Activated T-cell treated with anti-CD3 and anti-CD28 coated beads, Interleukin-2, amount 50 U/mL, for 72 hours (primary cell): ENCODE measurements at regions not wholly inside any gene's neighbourhood (a gene's known extent, or its start where the extent isn't known, plus 50 kb on each side); places are given as distances from the start of the nearest gene placed in this dataset.

Experiments
- ATAC-seq, 2 donors: fragments of 150-1000 bp; cut with Tn5 transposase; replicated peaks in 1 of 2; 2 replicates each; pipeline ENCODE4 v1.10.0; 2021; ENCODE audit warnings: moderate library complexity in 2 of 2, mild to moderate bottlenecking in 1 of 2
- DNase-seq, 2 donors: peaks; one replicate each; pipeline ENCODE4 v3.0.0; 2021 to 2022; ENCODE audit warnings: mixed read lengths in 1 of 2
- H3K27ac Mint-ChIP-seq: one replicate; pipeline ENCODE4 v1.8.0; 2022; ENCODE audit warnings: mild to moderate bottlenecking, moderate library complexity, mixed read lengths
- H3K27me3 Mint-ChIP-seq: one replicate; pipeline ENCODE4 v1.8.0; 2022; ENCODE audit warnings: low read depth, mixed read lengths
- H3K36me3 Mint-ChIP-seq, 2 donors: one replicate each; pipeline ENCODE4 v1.8.0; 2022; ENCODE audit warnings: mixed read lengths in 2 of 2, mild to moderate bottlenecking in 1 of 2; ENCODE audit not compliant: insufficient read depth in 2 of 2
- H3K4me1 Mint-ChIP-seq: one replicate; pipeline ENCODE4 v1.8.0; 2022; ENCODE audit warnings: low read depth, mixed read lengths
- H3K4me3 Mint-ChIP-seq, 2 donors: one replicate each; pipeline ENCODE4 v1.8.0; 2022; ENCODE audit warnings: mild to moderate bottlenecking in 2 of 2, mixed read lengths in 2 of 2, moderate library complexity in 2 of 2
- H3K9me3 Mint-ChIP-seq, 2 donors: one replicate each; pipeline ENCODE4 v1.8.0; 2022; ENCODE audit warnings: mixed read lengths in 2 of 2

DNA sequence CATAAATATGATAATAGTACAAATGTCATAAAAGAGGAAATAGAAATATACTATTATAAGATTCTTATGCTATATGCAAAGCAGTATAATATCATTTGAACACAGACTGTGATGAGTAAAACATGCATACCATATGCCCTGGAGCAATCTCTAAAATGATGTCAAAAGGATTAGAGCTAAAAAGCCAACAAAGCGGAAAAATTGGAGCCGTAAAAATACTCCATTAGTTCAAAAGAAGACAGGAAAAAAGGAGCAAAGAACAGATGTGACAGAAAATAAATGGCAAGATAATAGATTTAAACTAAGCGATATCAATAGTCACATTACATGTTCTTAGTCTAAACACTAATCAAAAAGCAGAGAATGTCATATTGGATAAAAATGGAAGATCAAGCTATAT is 191.0 kb upstream of the PLPP4 start:
- no peaks in the 10 kb centered on the region for H3K4me1 Mint-ChIP-seq
- H3K9me3 Mint-ChIP-seq, result peaks cover 0 to 2% of the 10 kb centered on the region in 2 donors
- no peak overlapping the region for H3K27ac Mint-ChIP-seq
- ATAC-seq (no peak), DNase-seq (no peak)
- H3K4me3 Mint-ChIP-seq, result no peak overlapping the region
- H3K27me3 Mint-ChIP-seq, result peaks cover 16% of the 10 kb centered on the region
- no peaks in the 10 kb centered on the region for H3K36me3 Mint-ChIP-seq

DNA sequence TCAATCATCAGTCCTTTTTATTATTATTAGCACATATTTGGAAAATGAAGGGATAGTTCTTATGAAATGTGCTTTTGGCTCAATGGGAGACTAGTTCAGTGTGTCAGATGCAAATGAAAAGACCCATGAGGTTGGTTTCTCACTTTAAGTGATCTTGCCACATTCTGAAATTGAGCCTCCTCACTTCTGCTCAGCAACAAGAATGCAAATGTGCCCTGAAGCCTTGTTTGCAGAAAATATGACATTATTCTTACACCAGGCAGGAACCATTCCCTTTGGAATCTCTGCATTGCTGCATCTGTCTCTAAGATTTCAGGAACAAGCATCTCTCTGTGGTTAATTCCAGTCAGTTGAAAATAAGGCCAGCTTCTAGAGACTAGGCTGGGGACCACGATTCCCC is 186.1 kb upstream of the PLPP4 start:
- ATAC-seq, result no peak
- Mint-ChIP-seq H3K36me3 (no peaks in the 10 kb centered on the region), H3K9me3 (peaks cover 0 to 2% of the 10 kb centered on the region in 2 donors)

DNA sequence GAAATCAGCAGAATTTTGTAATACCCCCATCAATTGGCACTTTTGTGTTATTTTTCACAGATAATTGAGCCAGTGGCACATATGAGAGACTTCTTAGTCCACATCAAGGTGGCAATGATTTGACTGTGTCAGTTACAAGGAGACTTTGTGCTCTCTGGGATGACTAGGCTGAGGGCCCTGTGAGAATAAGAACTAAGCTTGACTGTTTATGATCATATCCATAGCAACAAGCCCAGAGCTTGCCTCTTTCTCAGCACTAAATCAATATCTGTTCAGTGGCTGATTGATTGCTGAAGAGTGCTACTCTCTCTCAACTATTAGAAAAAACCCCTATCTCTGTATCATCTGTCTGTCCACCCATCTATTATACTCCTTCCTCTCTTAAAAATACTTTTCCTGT is 185.3 kb upstream of the PLPP4 start:
- H3K9me3 Mint-ChIP-seq, result peaks cover 0 to 2% of the 10 kb centered on the region in 2 donors
- no peak for DNase-seq
- no peaks in the 10 kb centered on the region for H3K4me1 Mint-ChIP-seq
- H3K4me3 Mint-ChIP-seq, result no peak overlapping the region
- ATAC-seq, result no peak
- no peak overlapping the region for H3K27ac Mint-ChIP-seq
- H3K27me3 Mint-ChIP-seq, result no peaks in the 10 kb centered on the region
- H3K36me3 Mint-ChIP-seq, result no peaks in the 10 kb centered on the region

More for the DNA sequence above, 186.1 kb upstream of the PLPP4 start:
- no peaks in the 10 kb centered on the region for H3K27me3 Mint-ChIP-seq
- no peak overlapping the region for H3K4me3 Mint-ChIP-seq
- no peak overlapping the region for H3K27ac Mint-ChIP-seq
- DNase-seq, result no peak
- H3K4me1 Mint-ChIP-seq, result no peaks in the 10 kb centered on the region

DNA sequence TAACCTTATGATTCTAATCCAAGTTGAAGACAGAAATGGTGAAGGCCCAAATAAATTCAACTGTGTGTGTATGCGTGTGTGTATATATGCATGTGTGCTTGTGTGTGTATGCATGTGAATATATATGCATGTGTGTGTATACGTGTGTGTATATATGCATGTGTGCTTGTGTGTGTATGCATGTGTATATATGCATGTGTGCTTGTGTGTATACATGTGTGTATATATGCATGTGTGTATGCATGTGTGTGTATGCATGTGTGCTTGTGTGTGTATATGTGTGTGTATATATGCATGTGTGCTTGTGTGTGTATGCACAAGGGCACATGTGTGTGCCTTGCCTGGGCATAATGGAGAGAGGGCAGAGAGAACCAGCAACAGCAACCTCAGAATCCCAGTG is 184.7 kb upstream of the PLPP4 start:
- Mint-ChIP-seq H3K36me3 (no peaks in the 10 kb centered on the region), H3K4me3 (no peak overlapping the region), H3K27ac (no peak overlapping the region), H3K9me3 (peaks cover 0 to 2% of the 10 kb centered on the region in 2 donors), H3K4me1 (no peaks in the 10 kb centered on the region), H3K27me3 (no peaks in the 10 kb centered on the region)
- no peak for ATAC-seq
- DNase-seq, result no peak

DNA sequence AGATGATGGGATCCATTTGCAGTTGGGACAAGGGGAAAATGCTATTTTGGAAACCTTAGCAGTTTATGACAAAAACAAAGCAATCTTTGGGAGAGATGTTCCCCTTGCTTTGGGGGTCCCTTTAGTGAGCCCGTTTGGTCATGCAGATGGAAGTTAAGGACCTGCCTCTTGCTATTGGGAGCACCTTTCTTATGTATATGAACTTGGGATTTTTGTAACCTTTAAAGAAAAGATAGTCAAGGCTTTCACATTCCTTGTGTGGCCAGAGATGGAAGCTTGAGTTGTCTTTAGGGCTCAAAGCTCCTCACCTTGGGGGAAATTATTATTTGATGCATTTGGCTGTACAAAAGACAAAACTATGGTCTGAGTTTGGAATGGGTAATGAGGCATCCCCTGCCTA is 179.0 kb upstream of the PLPP4 start:
- Mint-ChIP-seq H3K4me3 (no peak overlapping the region), H3K9me3 (no peaks in the 10 kb centered on the region), H3K27me3 (no peaks in the 10 kb centered on the region), H3K4me1 (no peaks in the 10 kb centered on the region), H3K27ac (no peak overlapping the region), H3K36me3 (no peaks in the 10 kb centered on the region)
- no peak for ATAC-seq
- no peak for DNase-seq

DNA sequence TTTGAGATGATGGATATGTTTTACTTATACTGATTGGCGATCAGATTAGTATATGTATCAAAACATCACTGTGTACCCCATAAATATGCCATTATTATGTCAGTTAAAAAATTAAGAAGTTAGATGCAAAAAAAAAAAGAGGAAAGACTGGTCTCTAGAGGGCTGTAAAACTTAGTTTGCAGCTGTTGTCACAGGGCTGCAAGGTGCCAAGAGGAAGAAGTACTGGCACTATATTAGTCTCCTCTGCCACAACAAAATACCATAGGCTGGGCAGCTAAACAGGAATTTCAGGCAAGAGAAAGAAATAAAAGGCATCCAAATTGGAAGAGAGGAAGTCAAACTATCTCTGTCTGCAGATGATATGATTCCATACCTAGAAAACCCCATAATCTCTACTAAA is 177.8 kb upstream of the PLPP4 start:
- Mint-ChIP-seq H3K9me3 (no peaks in the 10 kb centered on the region), H3K27ac (no peak overlapping the region), H3K4me1 (no peaks in the 10 kb centered on the region), H3K4me3 (no peak overlapping the region), H3K36me3 (no peaks in the 10 kb centered on the region), H3K27me3 (no peaks in the 10 kb centered on the region)
- no peak for ATAC-seq
- no peak for DNase-seq

DNA sequence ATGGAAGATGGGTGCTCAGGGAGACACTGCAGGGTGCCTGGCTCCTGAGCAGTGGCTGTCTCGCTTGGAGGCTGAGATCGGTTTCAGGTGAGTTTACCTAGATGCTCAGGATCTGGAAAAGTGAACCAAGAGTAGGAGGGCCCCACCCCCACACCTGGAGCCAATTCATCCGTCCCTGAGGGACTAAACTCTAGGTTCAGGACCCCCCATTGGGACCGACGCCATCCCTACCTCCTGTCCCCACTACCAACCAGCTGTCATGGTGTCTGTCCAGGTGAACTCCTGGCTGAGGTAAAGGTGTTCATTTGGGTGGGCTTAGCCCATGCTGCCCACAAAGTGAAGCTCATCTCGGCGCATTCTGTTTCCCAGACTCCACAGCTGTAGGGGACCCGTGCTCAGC is 174.6 kb upstream of the PLPP4 start:
- no peak overlapping the region for H3K4me3 Mint-ChIP-seq
- H3K4me1 Mint-ChIP-seq, result no peaks in the 10 kb centered on the region
- H3K36me3 Mint-ChIP-seq, result no peaks in the 10 kb centered on the region
- H3K27ac Mint-ChIP-seq, result no peak overlapping the region
- ATAC-seq (no peak), DNase-seq (no peak)
- no peaks in the 10 kb centered on the region for H3K9me3 Mint-ChIP-seq
- H3K27me3 Mint-ChIP-seq, result no peaks in the 10 kb centered on the region

DNA sequence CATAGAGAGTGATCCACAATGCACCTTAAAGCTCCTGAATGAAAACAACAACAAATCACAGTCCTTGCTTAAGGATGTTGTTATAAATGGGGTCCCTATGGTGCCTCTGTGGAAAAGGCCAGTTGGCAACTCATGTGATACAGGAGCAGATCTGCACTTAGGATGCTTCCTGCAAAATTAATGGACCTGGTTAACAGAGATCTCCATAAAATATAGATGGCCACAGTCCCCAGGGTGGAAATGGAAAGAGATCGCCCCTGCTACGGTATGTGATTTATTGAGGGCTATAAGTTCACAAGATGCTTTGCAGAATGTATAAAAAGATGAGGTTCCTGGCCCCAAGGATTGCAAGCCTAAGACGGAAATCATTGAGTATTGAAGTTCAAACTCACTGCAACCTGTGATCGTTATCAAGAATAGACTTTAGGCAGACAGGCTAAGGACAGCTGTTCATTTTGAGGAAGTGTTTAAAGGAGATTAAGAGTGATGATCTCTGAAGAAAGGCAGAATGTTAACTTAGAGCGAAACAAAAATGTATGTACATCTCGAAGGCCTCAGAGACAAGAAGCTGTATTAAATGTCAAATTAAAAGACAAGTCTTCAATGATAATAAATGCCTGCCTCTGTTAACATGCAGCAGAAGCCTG is 174.1 kb upstream of the PLPP4 start:
- no peaks in the 10 kb centered on the region for H3K4me1 Mint-ChIP-seq
- no peak for DNase-seq
- no peak for ATAC-seq
- no peak overlapping the region for H3K4me3 Mint-ChIP-seq
- no peak overlapping the region for H3K27ac Mint-ChIP-seq
- H3K9me3 Mint-ChIP-seq, result no peaks in the 10 kb centered on the region
- no peaks in the 10 kb centered on the region for H3K27me3 Mint-ChIP-seq
- no peaks in the 10 kb centered on the region for H3K36me3 Mint-ChIP-seq

DNA sequence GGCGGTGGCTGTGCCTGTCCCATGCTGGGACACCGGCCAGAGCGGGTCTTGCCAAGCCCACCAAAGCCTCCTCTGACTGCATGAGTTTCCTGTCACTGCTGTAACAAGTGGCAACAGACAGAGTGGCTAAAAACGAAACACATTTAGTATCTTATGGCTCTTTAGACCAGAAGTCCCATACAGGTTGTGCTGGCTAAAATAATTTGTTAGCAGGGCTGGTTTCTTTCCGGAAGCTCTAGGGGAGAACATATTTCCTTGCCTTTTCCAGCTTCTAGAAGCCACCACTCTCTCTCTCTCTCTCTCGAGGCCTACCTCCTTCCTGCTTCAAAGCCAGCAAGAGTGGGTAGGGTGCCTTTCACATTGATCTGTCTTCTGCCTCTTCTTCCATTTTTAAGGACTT is 171.6 kb upstream of the PLPP4 start:
- DNase-seq (no peak), ATAC-seq (no peak)
- Mint-ChIP-seq H3K27ac (no peak overlapping the region), H3K4me1 (no peaks in the 10 kb centered on the region), H3K36me3 (no peaks in the 10 kb centered on the region), H3K27me3 (peaks cover 4% of the 10 kb centered on the region), H3K4me3 (no peak overlapping the region), H3K9me3 (no peaks in the 10 kb centered on the region)

DNA sequence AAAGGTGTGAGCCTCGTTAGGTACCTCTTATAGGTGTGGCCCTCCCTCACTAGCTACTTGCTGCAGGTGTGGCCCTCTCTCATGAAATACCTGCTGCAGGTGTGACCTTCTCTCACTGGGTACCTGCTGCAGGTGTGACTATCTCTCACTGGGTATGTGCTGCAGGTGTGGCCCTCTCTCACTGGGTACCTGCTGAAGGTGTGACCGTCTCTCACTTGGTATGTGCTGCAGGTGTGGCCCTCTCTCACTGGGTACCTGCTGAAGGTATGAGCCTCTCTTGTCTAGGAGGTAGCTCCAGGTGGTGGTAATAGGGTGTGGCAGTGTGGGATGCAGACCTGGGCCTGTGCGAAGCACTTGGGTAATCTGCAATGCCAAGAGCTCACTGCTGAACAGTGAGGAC is 170.7 kb upstream of the PLPP4 start:
- DNase-seq, result no peak
- no peaks in the 10 kb centered on the region for H3K36me3 Mint-ChIP-seq

DNA sequence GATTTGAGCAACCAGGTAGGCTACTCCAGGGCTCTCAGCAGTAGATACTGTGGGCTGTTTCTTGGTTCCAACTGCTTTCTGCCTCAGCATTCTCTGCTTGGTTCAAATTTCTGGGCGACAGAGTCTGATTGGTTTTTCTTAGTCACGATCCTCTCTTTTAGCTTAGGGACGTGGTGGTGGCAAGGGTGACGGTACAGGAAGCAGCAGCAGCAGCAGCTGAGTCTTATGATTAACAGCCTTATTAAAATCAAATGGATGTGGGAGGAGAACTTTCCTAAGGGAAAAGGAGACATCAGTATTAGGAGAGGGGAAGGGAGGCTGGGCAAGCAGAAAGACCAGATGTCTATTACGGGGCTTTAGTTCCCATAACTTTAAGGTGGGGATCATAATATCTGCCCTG is 156.5 kb upstream of the PLPP4 start:
- peaks cover 0 to 2% of the 10 kb centered on the region in 2 donors for H3K9me3 Mint-ChIP-seq
- ATAC-seq (no peak), DNase-seq (no peak)
- no peak overlapping the region for H3K4me3 Mint-ChIP-seq
- no peaks in the 10 kb centered on the region for H3K36me3 Mint-ChIP-seq
- H3K27ac Mint-ChIP-seq, result no peak overlapping the region
- no peaks in the 10 kb centered on the region for H3K4me1 Mint-ChIP-seq
- H3K27me3 Mint-ChIP-seq, result peaks cover 13% of the 10 kb centered on the region

More for the DNA sequence above, 170.7 kb upstream of the PLPP4 start:
- Mint-ChIP-seq H3K9me3 (no peaks in the 10 kb centered on the region), H3K4me1 (no peaks in the 10 kb centered on the region), H3K4me3 (no peak overlapping the region), H3K27ac (no peak overlapping the region), H3K27me3 (peaks cover 12% of the 10 kb centered on the region)
- no peak for ATAC-seq

DNA sequence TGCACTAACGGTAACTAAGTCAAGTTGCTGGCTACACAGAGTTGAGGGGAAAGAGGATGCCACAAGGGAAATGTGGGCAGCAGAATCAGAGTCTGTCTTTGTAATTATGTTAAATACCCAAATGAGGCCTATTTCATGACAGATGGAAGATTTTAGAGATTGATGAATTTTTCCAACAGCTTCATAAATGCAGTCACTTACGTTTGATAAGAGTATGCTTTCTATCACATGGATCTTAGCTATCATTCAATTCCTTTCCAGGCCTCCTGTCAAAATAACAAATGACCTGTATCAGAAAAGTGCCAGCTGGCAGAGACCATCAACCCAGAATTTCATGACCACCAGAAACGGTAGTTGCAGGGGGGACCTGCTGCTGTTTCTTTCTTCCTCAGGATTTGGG is 148.4 kb upstream of the PLPP4 start:
- H3K9me3 Mint-ChIP-seq, result peaks cover 0 to 2% of the 10 kb centered on the region in 2 donors
- no peaks in the 10 kb centered on the region for H3K4me1 Mint-ChIP-seq
- no peak for DNase-seq
- H3K27me3 Mint-ChIP-seq, result no peaks in the 10 kb centered on the region
- H3K27ac Mint-ChIP-seq, result no peak overlapping the region
- ATAC-seq, result no peak
- H3K4me3 Mint-ChIP-seq, result no peak overlapping the region
- H3K36me3 Mint-ChIP-seq, result no peaks in the 10 kb centered on the region

DNA sequence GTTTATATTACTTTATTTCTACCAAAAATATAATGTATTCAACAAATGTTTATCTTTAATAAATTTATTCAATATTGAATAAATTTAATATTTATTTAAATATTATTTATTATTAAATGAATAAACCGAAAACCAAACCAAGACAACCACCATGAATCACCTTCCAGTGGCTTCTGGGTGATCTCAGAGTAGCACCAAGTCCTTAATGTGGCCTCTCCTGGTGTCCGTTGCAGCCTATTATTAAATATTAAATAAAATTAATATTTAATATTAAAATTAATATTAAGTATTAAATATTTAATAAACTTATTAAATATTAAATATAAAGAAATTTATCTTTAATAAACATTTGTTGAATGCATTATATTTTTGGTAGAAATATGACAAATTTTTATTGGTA is 143.3 kb upstream of the PLPP4 start:
- Mint-ChIP-seq H3K27me3 (no peaks in the 10 kb centered on the region), H3K9me3 (no peaks in the 10 kb centered on the region), H3K27ac (no peak overlapping the region), H3K36me3 (no peaks in the 10 kb centered on the region), H3K4me1 (no peaks in the 10 kb centered on the region), H3K4me3 (no peak overlapping the region)
- DNase-seq (no peak), ATAC-seq (no peak)

DNA sequence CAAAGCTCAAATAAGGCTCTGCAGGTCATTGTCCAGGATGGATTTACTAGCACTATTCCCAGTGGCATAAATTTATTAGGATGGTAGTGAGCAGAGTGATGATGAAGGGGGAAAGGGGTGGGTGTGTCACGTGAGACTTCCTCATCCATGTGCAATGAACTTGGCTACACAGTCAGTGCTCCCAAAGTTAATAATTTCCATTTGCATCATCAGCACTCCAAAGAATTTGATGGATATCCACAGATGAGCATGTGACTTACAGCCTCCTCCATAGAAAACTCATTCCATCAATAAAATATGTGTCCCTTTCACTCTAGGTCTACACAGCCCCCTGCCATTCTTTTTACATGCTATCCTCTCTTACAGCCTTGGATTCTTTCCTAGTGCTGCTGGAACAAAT is 142.6 kb upstream of the PLPP4 start:
- no peak overlapping the region for H3K4me3 Mint-ChIP-seq
- no peak for ATAC-seq
- no peak overlapping the region for H3K27ac Mint-ChIP-seq
- DNase-seq, result no peak
- H3K9me3 Mint-ChIP-seq, result no peaks in the 10 kb centered on the region
- no peaks in the 10 kb centered on the region for H3K36me3 Mint-ChIP-seq
- H3K4me1 Mint-ChIP-seq, result no peaks in the 10 kb centered on the region
- no peaks in the 10 kb centered on the region for H3K27me3 Mint-ChIP-seq
